ENCODE measurements at regions not wholly inside any gene's neighbourhood (a gene's known extent, or its start where the extent isn't known, plus 50 kb on each side); places are given as distances from the start of the nearest gene placed in this dataset.

GRCh38 chr3:104367000-104367399, 999.7 kb upstream of the ALCAM start:
- DNase-seq (ENCODE audit: extremely low read depth, low read depth) = no peak
- TF ChIP-seq, protein P1, sequence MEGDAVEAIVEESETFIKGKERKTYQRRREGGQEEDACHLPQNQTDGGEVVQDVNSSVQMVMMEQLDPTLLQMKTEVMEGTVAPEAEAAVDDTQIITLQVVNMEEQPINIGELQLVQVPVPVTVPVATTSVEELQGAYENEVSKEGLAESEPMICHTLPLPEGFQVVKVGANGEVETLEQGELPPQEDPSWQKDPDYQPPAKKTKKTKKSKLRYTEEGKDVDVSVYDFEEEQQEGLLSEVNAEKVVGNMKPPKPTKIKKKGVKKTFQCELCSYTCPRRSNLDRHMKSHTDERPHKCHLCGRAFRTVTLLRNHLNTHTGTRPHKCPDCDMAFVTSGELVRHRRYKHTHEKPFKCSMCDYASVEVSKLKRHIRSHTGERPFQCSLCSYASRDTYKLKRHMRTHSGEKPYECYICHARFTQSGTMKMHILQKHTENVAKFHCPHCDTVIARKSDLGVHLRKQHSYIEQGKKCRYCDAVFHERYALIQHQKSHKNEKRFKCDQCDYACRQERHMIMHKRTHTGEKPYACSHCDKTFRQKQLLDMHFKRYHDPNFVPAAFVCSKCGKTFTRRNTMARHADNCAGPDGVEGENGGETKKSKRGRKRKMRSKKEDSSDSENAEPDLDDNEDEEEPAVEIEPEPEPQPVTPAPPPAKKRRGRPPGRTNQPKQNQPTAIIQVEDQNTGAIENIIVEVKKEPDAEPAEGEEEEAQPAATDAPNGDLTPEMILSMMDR (IDR thresholded peaks at IDR 0.05; ENCODE audit: low read depth, low read length, missing control alignments) = no peak
- no peak overlapping the region for H3K4me3 ChIP-seq (replicated peaks; ENCODE audit: low read depth, low read length)

GRCh38 chr3:104368760-104369159, 997.9 kb upstream of the ALCAM start:
- H3K4me3 ChIP-seq (replicated peaks; ENCODE audit: low read depth, low read length) = no peak overlapping the region
- TF ChIP-seq, protein P1 (IDR thresholded peaks at IDR 0.05; ENCODE audit: low read depth, low read length, missing control alignments) = no peak
- DNase-seq (ENCODE audit: extremely low read depth, low read depth) = no peak

- TF ChIP-seq, protein P1 (IDR thresholded peaks at IDR 0.05; ENCODE audit: low read depth, low read length, missing control alignments) = no peak
- no peak for DNase-seq (ENCODE audit: extremely low read depth, low read depth)
- no peak overlapping the region for H3K4me3 ChIP-seq (replicated peaks; ENCODE audit: low read depth, low read length)
Measured at GRCh38 chr3:104385421-104385820, 981.3 kb upstream of the ALCAM start.

DNA sequence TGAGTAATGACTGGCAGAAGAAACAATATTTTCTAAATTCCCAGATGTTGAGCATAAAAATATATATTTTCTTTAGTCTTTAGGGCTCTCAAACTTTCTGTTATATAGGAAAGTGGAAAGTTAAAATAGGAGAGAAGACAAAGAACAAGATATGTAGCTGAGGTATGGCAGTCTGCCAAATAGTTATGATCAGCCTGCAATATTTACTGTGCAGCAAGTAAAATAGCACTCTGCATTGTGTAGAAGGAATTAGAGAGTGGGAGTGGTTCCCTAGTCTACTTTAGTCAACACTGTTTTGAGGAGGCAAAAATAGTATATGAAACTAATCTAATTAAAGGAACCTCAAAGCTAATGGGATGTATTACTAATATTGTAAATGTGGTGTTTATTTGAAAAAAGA, 978.1 kb upstream of the ALCAM start:
- no peak for DNase-seq (ENCODE audit: extremely low read depth, low read depth)
- TF ChIP-seq, protein P1 (IDR thresholded peaks at IDR 0.05; ENCODE audit: low read depth, low read length, missing control alignments) = no peak
- H3K4me3 ChIP-seq (replicated peaks; ENCODE audit: low read depth, low read length) = no peak overlapping the region

DNA sequence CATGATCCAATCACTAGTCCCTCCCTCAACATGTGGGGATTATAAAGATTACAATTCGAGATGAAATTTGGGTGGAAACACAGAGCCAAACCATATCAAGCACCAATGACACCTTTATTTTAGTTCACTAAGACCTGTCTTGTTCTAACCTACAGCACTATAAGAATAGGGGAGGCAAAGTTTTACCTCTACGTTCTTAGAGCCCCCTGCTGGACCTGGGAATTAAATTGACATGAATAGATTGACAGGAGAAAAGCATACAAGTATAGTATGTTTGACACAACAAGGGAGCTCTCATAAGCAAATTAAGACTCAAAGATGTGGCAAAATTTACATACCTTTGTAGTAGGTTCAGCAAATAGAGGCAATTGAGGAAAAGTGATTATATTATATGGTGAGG, 974.4 kb upstream of the ALCAM start:
- TF ChIP-seq, protein P1 (IDR thresholded peaks at IDR 0.05; ENCODE audit: low read depth, low read length, missing control alignments) = no peak
- H3K4me3 ChIP-seq (replicated peaks; ENCODE audit: low read depth, low read length) = no peak overlapping the region
- DNase-seq (ENCODE audit: extremely low read depth, low read depth) = no peak

DNA sequence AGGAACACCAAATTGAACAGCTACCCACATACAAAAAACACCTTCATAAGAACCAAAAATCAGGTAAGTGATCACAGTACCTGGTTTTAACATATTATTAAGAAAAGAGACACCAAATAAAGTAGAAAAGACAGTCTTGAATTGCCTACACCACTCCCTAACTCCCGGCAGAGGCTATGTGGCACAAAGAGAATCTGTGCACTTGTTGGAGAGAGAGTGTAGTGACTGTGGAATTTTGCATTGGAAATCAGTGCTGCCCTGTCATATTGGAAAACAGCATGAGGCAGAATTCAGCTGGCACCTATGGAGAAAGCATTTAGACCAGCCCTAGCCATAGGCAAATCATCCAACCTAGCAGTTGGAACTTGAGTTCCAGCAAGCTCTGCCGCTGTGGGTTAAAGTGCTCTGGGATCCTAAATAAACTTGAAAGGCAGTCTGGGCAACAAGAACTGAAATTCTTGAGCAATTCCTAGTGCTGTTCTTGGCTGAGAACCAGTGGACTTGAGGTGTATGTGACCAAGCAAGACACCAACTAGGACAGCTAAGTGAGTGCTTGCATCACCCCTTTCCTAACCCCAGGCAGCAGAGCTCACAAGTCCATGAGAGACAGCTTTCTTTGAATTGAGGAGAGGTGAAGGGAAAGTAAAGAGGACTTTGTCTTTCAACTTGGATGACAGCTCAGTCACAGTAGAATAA, 969.6 kb upstream of the ALCAM start:
- TF ChIP-seq, protein P1 (IDR thresholded peaks at IDR 0.05; ENCODE audit: low read depth, low read length, missing control alignments) = no peak
- H3K4me3 ChIP-seq (replicated peaks; ENCODE audit: low read depth, low read length) = no peak overlapping the region
- DNase-seq (ENCODE audit: extremely low read depth, low read depth) = no peak

DNA sequence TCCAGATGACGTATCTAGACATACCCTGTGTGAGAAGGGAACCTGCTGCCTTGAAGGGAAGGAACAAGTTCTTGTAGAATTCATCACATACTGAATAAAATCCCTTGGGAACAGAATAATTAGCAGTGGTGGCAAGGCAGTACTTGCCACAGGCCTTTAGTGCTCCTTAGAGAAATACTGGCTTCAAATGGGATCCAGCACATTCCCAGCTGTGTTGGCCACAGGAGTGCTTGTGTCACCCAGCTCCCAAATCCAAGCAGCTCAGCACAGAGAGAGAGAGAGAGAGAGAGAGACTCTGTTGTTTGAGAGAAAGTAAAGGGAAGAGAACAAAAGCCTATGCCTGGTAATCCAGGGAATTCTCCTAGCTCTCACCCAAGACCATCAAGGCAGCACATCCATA, 969.0 kb upstream of the ALCAM start:
- TF ChIP-seq, protein P1 (IDR thresholded peaks at IDR 0.05; ENCODE audit: low read depth, low read length, missing control alignments) = no peak
- no peak for DNase-seq (ENCODE audit: extremely low read depth, low read depth)
- no peak overlapping the region for H3K4me3 ChIP-seq (replicated peaks; ENCODE audit: low read depth, low read length)

Measured in HFF-Myc (cell line).